ENCODE measurements at regions not wholly inside any gene's neighbourhood (a gene's known extent, or its start where the extent isn't known, plus 50 kb on each side); places are given as distances from the start of the nearest gene placed in this dataset.

- intact Hi-C loops (cut with DNase I): loop anchor here in 1 of 2 donors (5.0 kb wide), 1 partner anchor 297 kb away; the partner anchor contains the start of gene NTS
- Histone ChIP-seq H3K9me3 (no peaks in the 10 kb centered on the region), H3K4me3 (no peak overlapping the region), H3K27ac (no peak overlapping the region), H3K4me1 (no peaks in the 10 kb centered on the region), H3K36me3 (ENCODE audit: insufficient read depth in 1 of 2, low read depth in 1 of 2) (no peaks in the 10 kb centered on the region), H3K27me3 (ENCODE audit: insufficient read depth in 3 of 3, low read length in 2 of 3) (no peaks in the 10 kb centered on the region)
- peak; percentile 54 for TF ChIP-seq CTCF (IDR thresholded peaks at IDR 0.05)
- WGBS, 3 donors: 55 to 57% (median 55%) methylated on average over 7 of the region's 7 CpGs
- DNase-seq (peak in 1 of 2 donors; percentile 17), ATAC-seq (peak in 3 of 4 donors; percentile 46 to 67 (median 51))
Measured at GRCh38 chr12:85575120-85576096, 260.8 kb downstream of the RASSF9 start.

- TF ChIP-seq CTCF (IDR thresholded peaks at IDR 0.05): no peak
- ATAC-seq (no peak), DNase-seq (no peak)
- no peaks in the 10 kb centered on the region for H3K4me1 ChIP-seq
- intact Hi-C loops (cut with DNase I): no loop called here
- no peaks in the 10 kb centered on the region for H3K9me3 ChIP-seq
- no peak overlapping the region for H3K27ac ChIP-seq
- no peaks in the 10 kb centered on the region for H3K36me3 ChIP-seq (ENCODE audit: insufficient read depth in 1 of 2, low read depth in 1 of 2)
- 43 to 48% (median 45%) methylated on average over 3 of the region's 3 CpGs for WGBS, 3 donors
- no peaks in the 10 kb centered on the region for H3K27me3 ChIP-seq (ENCODE audit: insufficient read depth in 3 of 3, low read length in 2 of 3)
- H3K4me3 ChIP-seq: no peak overlapping the region
Measured at GRCh38 chr12:85580562-85581168, 255.5 kb downstream of the RASSF9 start.

GRCh38 chr12:85587158-85587557 is 249.1 kb downstream of the RASSF9 start:
- WGBS, 3 donors: 89 to 93% (median 90%) methylated on average over 3 of the region's 3 CpGs
- DNase-seq (no peak), ATAC-seq (no peak)
- Histone ChIP-seq H3K4me3 (no peak overlapping the region), H3K36me3 (ENCODE audit: insufficient read depth in 1 of 2, low read depth in 1 of 2) (no peaks in the 10 kb centered on the region), H3K4me1 (no peaks in the 10 kb centered on the region), H3K9me3 (peaks cover 5% of the 10 kb centered on the region), H3K27me3 (ENCODE audit: insufficient read depth in 3 of 3, low read length in 2 of 3) (no peaks in the 10 kb centered on the region), H3K27ac (no peak overlapping the region)
- no peak for TF ChIP-seq CTCF (IDR thresholded peaks at IDR 0.05)
- intact Hi-C loops (cut with DNase I): no loop called here

- WGBS, 3 donors: 70 to 83% (median 71%) methylated on average over 2 of the region's 2 CpGs
- no peak for DNase-seq
- Histone ChIP-seq H3K4me3 (no peak overlapping the region), H3K27ac (no peak overlapping the region), H3K9me3 (peaks cover 5% of the 10 kb centered on the region), H3K27me3 (ENCODE audit: insufficient read depth in 3 of 3, low read length in 2 of 3) (no peaks in the 10 kb centered on the region), H3K36me3 (ENCODE audit: insufficient read depth in 1 of 2, low read depth in 1 of 2) (no peaks in the 10 kb centered on the region), H3K4me1 (no peaks in the 10 kb centered on the region)
- intact Hi-C loops (cut with DNase I): no loop called here
- ATAC-seq: no peak
- no peak for TF ChIP-seq CTCF (IDR thresholded peaks at IDR 0.05)
Measured at GRCh38 chr12:85588221-85588620, 248.0 kb downstream of the RASSF9 start.
